AG10803 (cell line): ENCODE measurements at regions not wholly inside any gene's neighbourhood (a gene's known extent, or its start where the extent isn't known, plus 50 kb on each side); places are given as distances from the start of the nearest gene placed in this dataset.

ENCODE experiments used
- DNase-seq: peaks from one replicate; pipeline ENCODE4 v3.0.0; 2010; ENCODE audit warnings: low read depth
- H3K4me3 ChIP-seq: 2 replicates; pipeline ENCODE4 v1.5.1; 2011; ENCODE audit warnings: mild to moderate bottlenecking, low read length, control low read depth
- CTCF ChIP-seq: conservative IDR thresholded peaks from 2 replicates; pipeline ENCODE4 v1.5.1; 2011; ENCODE audit warnings: mild to moderate bottlenecking, low read length, control low read depth, inconsistent platforms

- DNase-seq, result peak; percentile 80
- TF ChIP-seq CTCF, result no peak
- no peak overlapping the region for H3K4me3 ChIP-seq
These were observed 191.7 kb upstream of the TLE3 start for GRCh38 chr15:70289191-70289955.

GRCh38 chr15:70286113-70286806, 188.5 kb upstream of the TLE3 start:
- no peak for DNase-seq
- no peak for TF ChIP-seq CTCF
- no peak overlapping the region for H3K4me3 ChIP-seq

- H3K4me3 ChIP-seq, result no peak overlapping the region
- peak; percentile 8 for DNase-seq
- no peak for TF ChIP-seq CTCF
These were observed 186.9 kb upstream of the TLE3 start for GRCh38 chr15:70284438-70285214.

GRCh38 chr15:70283511-70283910, 185.8 kb upstream of the TLE3 start:
- no peak overlapping the region for H3K4me3 ChIP-seq
- no peak for TF ChIP-seq CTCF
- DNase-seq, result no peak

GRCh38 chr15:70281811-70282307, 184.1 kb upstream of the TLE3 start:
- TF ChIP-seq CTCF, result no peak
- peak; percentile 69 for DNase-seq
- no peak overlapping the region for H3K4me3 ChIP-seq

- no peak for TF ChIP-seq CTCF
- H3K4me3 ChIP-seq, result no peak overlapping the region
- DNase-seq, result no peak
These were observed 183.6 kb upstream of the TLE3 start for GRCh38 chr15:70281261-70281810.
